Neural progenitor cell (in vitro differentiated cells): ENCODE measurements at regions not wholly inside any gene's neighbourhood (a gene's known extent, or its start where the extent isn't known, plus 50 kb on each side); places are given as distances from the start of the nearest gene placed in this dataset.
"Not testable (repeated sequence)": the region's sequence is repeated elsewhere in the genome, so short reads cannot be mapped to it uniquely, and the experiment has no call there.

Source experiments
- DNase-seq: peaks from one replicate; pipeline ENCODE4 v3.0.0-alpha.2; 2016; ENCODE audit warnings: low spot score
- H2AFZ ChIP-seq: fragments of 200-600 bp; sonication (generic); replicated peaks from 2 replicates; pipeline ENCODE4 v1.6.1; 2016; ENCODE audit warnings: antibody characterized with exemption
- H3F3A ChIP-seq: fragments of 200-600 bp; sonication (generic); 2 replicates; pipeline ENCODE4 v1.6.1; 2016; ENCODE audit warnings: antibody characterized with exemption, low read depth
- H3K27ac ChIP-seq: fragments of 200-600 bp; sonication (generic); 2 replicates; pipeline ENCODE4 v1.5.1; 2016; ENCODE audit warnings: mild to moderate bottlenecking
- H3K27me3 ChIP-seq: fragments of 200-600 bp; sonication (generic); 2 replicates; pipeline ENCODE4 v1.6.1; 2016; ENCODE audit warnings: mild to moderate bottlenecking, moderate library complexity
- H3K36me3 ChIP-seq: fragments of 200-600 bp; sonication (generic); 2 replicates; pipeline ENCODE4 v1.5.1; 2016
- H3K4me1 ChIP-seq: fragments of 200-600 bp; sonication (generic); 2 replicates; pipeline ENCODE4 v1.6.1; 2016; ENCODE audit warnings: mixed run types
- H3K4me2 ChIP-seq: fragments of 200-600 bp; sonication (generic); 2 replicates; pipeline ENCODE4 v1.6.1; 2016
- H3K4me3 ChIP-seq: fragments of 200-600 bp; sonication (generic); 2 replicates; pipeline ENCODE4 v1.5.1; 2016
- H3K79me2 ChIP-seq: fragments of 200-600 bp; sonication (generic); 2 replicates; pipeline ENCODE4 v1.6.1; 2016; ENCODE audit warnings: low read depth
- H3K9ac ChIP-seq: fragments of 200-600 bp; sonication (generic); 2 replicates; pipeline ENCODE4 v1.6.1; 2016
- H3K9me3 ChIP-seq: fragments of 200-600 bp; sonication (generic); 2 replicates; pipeline ENCODE4 v1.5.1; 2016; ENCODE audit warnings: low read depth
- H4K20me1 ChIP-seq: fragments of 200-600 bp; sonication (generic); 2 replicates; pipeline ENCODE4 v1.6.1; 2016; ENCODE audit warnings: low read depth
- H3K27ac Mint-ChIP-seq: 3 replicates; pipeline ENCODE4 v1.8.0; 2021; ENCODE audit warnings: mixed read lengths
- H3K27me3 Mint-ChIP-seq: 2 replicates; pipeline ENCODE4 v1.8.0; 2022; ENCODE audit warnings: low read depth, mild to moderate bottlenecking, inconsistent platforms, moderate library complexity, mixed read lengths; ENCODE audit not compliant: insufficient read depth
- H3K36me3 Mint-ChIP-seq: 3 replicates; pipeline ENCODE4 v1.8.0; 2021; ENCODE audit warnings: mixed read lengths
- H3K4me1 Mint-ChIP-seq: 3 replicates; pipeline ENCODE4 v1.8.0; 2021; ENCODE audit warnings: mixed read lengths
- H3K4me3 Mint-ChIP-seq: 3 replicates; pipeline ENCODE4 v1.8.0; 2021; ENCODE audit warnings: mild to moderate bottlenecking, moderate library complexity, mixed read lengths
- H3K9me3 Mint-ChIP-seq: 3 replicates; pipeline ENCODE4 v1.8.0; 2020; ENCODE audit warnings: mixed read lengths

DNA sequence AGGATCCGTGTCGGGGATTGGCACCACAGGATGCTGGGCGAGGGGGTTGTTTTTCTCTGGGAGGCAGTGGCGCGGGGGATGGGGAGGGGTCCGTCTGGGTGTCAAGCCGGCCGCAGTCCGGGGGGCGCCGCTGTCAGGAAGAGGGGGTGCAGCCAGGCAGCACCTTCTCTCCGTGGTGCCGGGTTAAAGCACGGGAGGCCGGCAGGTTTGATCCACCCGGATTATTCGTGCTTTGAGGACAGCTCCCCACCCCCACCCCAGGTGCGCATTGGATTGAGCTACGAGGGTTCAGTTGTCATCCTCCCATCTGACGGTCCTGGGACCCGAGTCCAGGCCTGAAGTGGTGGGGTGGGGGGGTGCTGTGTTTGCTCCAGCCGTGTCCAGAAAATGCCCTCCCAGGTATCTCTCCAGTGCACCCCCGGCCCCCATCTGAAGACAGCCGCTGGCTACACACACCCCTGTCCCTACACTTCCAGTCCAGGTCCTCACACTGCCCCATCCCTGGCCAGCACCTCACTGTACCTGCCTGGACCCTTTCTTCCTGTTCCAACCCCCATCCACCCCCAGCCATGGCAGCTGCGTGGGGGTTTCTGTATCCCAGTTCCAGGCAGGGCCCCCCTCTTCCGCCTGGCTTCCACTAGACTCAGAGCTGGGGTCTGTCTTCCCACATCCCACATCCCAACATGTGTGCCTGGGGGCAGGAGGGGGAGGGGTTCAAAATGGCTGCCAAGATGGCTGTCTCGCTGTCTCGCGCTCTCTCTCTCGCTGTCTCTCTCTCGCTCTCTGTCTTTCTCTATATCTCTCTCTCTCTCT lies 114.0 kb downstream of the CRLF3 start:
- H2AFZ ChIP-seq, H3K36me3 ChIP-seq, H3K36me3 Mint-ChIP-seq, H3K9me3 ChIP-seq, H3K27me3 Mint-ChIP-seq, H3K9me3 Mint-ChIP-seq, H3K27me3 ChIP-seq, H3K4me1 ChIP-seq: not testable (repeated sequence)
- peaks cover 31% of the 10 kb centered on the region for H3F3A ChIP-seq
- H3K79me2 ChIP-seq, result peaks cover 83% of the 10 kb centered on the region
- H4K20me1 ChIP-seq, result peaks cover 35% of the 10 kb centered on the region
- peak overlapping the region; percentile 99 for H3K4me3 ChIP-seq
- peak overlapping the region; percentile 57 for H3K9ac ChIP-seq
- Mint-ChIP-seq H3K4me3 (peak overlapping the region; percentile 89), H3K4me1 (peaks cover 35% of the 10 kb centered on the region), H3K27ac (peak overlapping the region; percentile 72)
- peak; percentile 42 for DNase-seq
- H3K4me2 ChIP-seq, result peak overlapping the region; percentile 90
- H3K27ac ChIP-seq, result peak overlapping the region; percentile 49

DNA sequence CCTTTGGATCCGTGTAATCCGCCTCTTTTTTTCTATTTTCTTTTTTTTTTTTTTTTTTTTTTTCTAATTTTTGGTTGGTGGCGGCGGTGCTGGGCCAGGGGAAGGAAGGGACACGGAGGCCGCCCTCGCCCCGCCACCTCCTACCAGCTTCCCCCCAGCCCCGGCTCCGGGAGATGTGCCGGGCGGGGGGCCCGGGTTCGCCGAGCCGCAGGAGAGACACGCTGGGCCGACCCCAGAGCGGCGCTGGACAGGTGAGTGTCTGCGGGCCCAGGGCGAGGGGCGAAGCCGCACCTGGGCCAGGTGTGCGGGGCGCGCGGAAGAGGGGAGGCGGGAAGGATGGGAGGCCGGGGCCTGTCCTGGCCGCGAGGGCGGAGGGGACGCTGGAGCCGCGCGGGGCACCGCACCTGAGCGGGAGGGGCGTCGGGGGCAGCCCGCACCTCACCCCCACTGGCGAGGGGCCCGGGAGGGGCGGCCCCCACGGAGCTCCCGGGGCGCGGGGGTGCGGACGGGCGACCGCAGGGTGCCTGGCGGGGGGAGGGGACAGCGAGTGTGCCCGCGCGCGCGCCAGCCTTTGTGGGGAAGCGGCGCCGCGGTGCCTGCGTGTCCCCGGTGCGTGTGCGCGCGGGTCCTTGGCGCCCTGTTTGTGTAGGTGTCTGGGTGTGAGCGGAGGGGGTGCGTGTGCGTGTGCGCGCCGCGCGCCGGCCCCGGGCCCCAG lies 114.8 kb downstream of the CRLF3 start:
- H3K27me3 Mint-ChIP-seq, H3K27ac Mint-ChIP-seq, H3K9me3 Mint-ChIP-seq, H3K36me3 ChIP-seq, H3K27me3 ChIP-seq, H2AFZ ChIP-seq, H3K36me3 Mint-ChIP-seq, H3K9me3 ChIP-seq, H3K4me1 ChIP-seq: not testable (repeated sequence)
- peak; percentile 52 for DNase-seq
- peaks cover 33% of the 10 kb centered on the region for H3K4me1 Mint-ChIP-seq
- H3K27ac ChIP-seq, result peak overlapping the region; percentile 49
- H3K4me3 Mint-ChIP-seq, result peak overlapping the region; percentile 89
- peak overlapping the region; percentile 99 for H3K4me3 ChIP-seq
- peaks cover 79% of the 10 kb centered on the region for H3K79me2 ChIP-seq
- H4K20me1 ChIP-seq, result peaks cover 28% of the 10 kb centered on the region
- H3K4me2 ChIP-seq, result peak overlapping the region; percentile 90
- peak overlapping the region; percentile 52 for H3K9ac ChIP-seq
- peaks cover 26% of the 10 kb centered on the region for H3F3A ChIP-seq

DNA sequence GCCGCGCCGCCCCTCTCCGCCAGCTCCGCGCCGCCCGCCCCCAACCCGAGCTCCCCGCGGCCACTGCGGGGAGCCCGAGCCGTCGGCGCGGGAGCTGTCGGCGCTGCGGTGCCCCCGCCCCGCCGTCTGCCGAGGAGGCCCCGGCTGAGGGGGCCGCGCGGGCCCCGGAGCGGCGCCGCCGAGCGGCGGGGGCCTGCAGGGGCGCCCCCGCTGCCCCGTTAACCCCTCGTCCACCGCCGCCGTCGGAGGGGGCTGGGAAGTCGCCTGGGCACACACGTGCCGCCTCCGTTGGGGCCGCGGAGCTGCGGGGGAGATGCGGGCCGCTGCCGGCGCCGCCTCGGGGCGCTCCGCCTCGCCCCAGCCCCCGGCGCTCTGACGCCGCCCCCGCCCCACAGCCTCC lies 115.4 kb downstream of the CRLF3 start:
- peak overlapping the region; percentile 90 for H3K4me2 ChIP-seq
- H3K36me3 Mint-ChIP-seq, H3K27me3 Mint-ChIP-seq, H3K36me3 ChIP-seq, H3K4me1 ChIP-seq, H3K27me3 ChIP-seq, H3K27ac Mint-ChIP-seq, H3K9me3 Mint-ChIP-seq, H3K4me3 Mint-ChIP-seq, H3K9me3 ChIP-seq, H2AFZ ChIP-seq: not testable (repeated sequence)
- peak; percentile 75 for DNase-seq
- peak overlapping the region; percentile 49 for H3K27ac ChIP-seq
- peak overlapping the region; percentile 52 for H3K9ac ChIP-seq
- H3K79me2 ChIP-seq, result peaks cover 72% of the 10 kb centered on the region
- peak overlapping the region; percentile 99 for H3K4me3 ChIP-seq
- peaks cover 33% of the 10 kb centered on the region for H3K4me1 Mint-ChIP-seq
- peaks cover 21% of the 10 kb centered on the region for H4K20me1 ChIP-seq
- peaks cover 26% of the 10 kb centered on the region for H3F3A ChIP-seq

DNA sequence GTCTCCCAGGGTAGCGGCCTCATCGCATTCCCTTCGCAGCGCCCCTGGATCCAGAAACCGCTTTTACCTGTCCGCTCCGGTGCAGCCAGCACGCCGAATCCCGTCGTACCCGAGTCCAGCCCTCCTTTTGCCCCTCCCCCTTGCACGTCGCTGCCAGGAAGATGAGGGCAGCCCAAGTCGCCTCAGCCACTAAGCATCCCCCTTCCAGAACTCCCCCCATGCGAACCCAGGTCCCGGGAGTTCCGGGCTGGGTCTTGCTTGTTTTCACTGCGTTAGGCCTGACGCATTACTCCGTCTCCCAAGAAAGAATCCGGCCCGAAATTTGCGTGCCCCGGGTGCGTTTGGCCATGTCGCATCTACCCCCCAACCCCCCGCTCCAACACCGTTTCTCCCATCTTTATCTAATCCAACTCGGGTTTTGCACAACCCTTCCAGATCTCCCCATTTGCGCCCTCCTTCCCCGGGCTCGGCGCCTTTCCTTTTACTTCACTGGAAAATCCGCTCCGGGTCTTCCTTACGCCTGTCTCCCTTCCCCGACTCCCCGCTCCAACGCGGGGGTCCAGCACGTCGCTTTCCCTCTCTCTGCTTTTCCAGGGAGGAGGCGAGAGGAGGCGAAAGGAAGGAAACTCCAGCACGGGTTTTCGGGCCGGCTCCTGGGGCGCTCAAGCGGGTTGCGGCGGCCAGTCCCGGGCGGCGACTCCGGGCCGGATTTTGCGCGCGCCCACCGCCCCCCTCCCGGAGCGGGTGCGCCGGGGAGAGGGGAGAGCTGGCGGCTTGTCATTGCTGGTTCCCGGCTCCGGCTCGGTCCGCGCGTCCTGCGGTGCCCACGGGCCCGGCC lies 116.0 kb downstream of the CRLF3 start:
- Histone ChIP-seq H3F3A (peaks cover 20% of the 10 kb centered on the region), H3K27ac (peak overlapping the region; percentile 93), H3K4me3 (peak overlapping the region; percentile 99), H3K4me2 (peak overlapping the region; percentile 68), H4K20me1 (peaks cover 15% of the 10 kb centered on the region), H2AFZ (peak overlapping the region; percentile 77), H3K79me2 (peaks cover 66% of the 10 kb centered on the region)
- H3K9me3 Mint-ChIP-seq, H3K27me3 Mint-ChIP-seq, H3K4me1 ChIP-seq, H3K36me3 ChIP-seq, H3K9ac ChIP-seq, H3K36me3 Mint-ChIP-seq, H3K27me3 ChIP-seq, H3K9me3 ChIP-seq: not testable (repeated sequence)
- Mint-ChIP-seq H3K4me3 (peak overlapping the region; percentile 98), H3K4me1 (peaks cover 30% of the 10 kb centered on the region), H3K27ac (peak overlapping the region; percentile 100)
- DNase-seq, result peak; percentile 97

DNA sequence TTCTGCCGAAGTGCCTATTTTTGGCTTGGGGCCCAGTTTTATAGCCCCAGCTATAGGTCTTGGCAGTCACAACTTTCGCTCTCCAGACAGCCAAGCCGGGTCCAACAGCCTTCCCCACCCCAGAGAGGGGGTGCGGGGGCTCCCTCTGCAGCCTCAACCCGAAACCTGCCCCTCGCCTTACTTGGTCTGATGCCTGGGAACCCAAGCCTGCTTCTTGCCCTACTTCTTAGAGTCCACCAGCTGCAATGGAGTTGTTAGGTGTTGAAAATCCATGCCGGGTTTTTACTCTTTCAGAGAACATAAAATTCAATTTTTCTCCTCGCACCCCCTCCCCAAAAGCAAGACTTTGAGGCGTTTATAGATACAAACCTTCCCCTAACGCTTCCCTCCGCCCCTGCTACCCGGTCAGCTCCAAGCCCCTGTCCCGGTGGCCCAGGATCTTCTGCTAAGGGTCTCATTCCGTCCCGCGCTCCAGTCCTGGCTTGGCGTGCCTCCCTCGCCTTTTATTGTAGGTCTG lies 116.7 kb downstream of the CRLF3 start:
- peaks cover 12% of the 10 kb centered on the region for H4K20me1 ChIP-seq
- Mint-ChIP-seq H3K27ac (peak overlapping the region; percentile 100), H3K4me3 (peak overlapping the region; percentile 98), H3K4me1 (peaks cover 29% of the 10 kb centered on the region)
- not testable (repeated sequence) for H3K36me3 ChIP-seq, H3K27me3 Mint-ChIP-seq, H3K36me3 Mint-ChIP-seq, H3K9me3 ChIP-seq, DNase-seq, H3K9me3 Mint-ChIP-seq, H3K4me1 ChIP-seq, H3K27me3 ChIP-seq, H3K9ac ChIP-seq
- peaks cover 59% of the 10 kb centered on the region for H3K79me2 ChIP-seq
- H3F3A ChIP-seq, result peaks cover 19% of the 10 kb centered on the region
- H3K4me3 ChIP-seq, result peak overlapping the region; percentile 99
- peak overlapping the region; percentile 77 for H2AFZ ChIP-seq
- peak overlapping the region; percentile 93 for H3K27ac ChIP-seq
- H3K4me2 ChIP-seq, result peak overlapping the region; percentile 68

DNA sequence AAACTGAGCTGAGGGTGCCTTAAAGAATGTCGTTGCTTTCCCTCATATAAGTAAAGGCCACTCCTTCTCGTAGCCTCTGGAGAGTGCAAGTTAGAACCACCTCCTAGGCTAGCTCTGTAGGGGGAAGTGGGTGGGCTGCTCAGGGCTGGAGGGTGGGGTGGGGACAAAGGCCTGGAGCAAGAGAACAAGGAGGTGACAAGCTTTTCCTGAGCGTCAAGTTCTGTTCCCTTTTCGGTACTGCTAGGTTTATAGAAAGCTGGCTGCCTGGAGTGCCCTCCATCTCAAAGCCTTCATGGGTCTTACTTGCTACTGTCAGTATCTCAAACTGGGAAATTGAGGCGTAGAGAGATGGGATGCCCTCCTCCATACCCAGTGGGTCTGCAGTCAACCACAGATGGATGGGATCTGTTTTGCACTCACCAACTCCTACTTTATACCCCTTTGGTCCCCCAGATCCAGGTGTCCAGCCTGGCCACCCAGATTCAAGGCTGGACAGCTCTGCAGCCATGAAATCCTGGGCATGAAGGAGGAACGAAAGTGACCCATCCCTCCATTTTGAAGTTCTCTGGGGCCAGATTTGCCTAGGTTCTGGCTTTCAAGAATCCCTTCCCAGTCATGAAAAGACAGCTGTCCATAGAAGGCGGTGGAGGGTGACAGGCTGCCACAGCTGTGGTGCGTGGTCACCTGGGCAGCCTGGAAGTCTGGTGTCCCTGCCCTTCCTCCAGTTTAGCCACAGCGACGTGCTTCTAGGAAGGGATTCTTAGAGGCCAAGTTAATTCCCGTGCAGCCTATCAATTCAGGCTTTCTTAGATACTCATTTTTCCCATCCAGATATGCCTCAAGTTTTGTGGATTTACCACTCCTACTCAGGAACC lies 117.8 kb downstream of the CRLF3 start:
- peak overlapping the region; percentile 100 for H3K27ac Mint-ChIP-seq
- H3K79me2 ChIP-seq, result peaks cover 48% of the 10 kb centered on the region

DNA sequence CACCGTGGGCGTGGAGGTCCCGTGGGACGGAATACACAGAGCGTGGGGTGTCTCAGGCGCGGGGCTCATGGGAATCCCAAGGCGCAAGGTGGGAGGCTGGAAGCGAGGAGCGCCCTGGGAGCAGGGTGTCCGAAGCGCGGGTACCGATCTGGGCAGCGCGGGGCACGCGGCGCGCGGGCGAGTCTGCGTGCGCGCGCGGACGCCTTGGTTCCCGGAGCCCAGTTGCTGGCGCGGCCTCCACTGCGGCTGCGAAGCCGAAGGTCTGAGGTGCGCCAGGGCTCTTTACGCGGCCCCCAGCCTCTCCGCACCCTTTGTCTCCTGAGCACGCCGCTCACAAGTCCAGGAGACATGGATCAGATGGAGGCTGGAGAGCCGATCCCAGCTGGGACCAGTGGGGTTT lies 118.5 kb downstream of the CRLF3 start:
- not testable (repeated sequence) for H3K9ac ChIP-seq, H3K4me2 ChIP-seq, H3K36me3 ChIP-seq, H2AFZ ChIP-seq, DNase-seq, H3K27me3 Mint-ChIP-seq, H3K36me3 Mint-ChIP-seq, H3K4me3 ChIP-seq, H4K20me1 ChIP-seq, H3K27me3 ChIP-seq, H3K9me3 ChIP-seq, H3K27ac ChIP-seq, H3K9me3 Mint-ChIP-seq
- H3K4me1 Mint-ChIP-seq, result peaks cover 25% of the 10 kb centered on the region
- Histone ChIP-seq H3K4me1 (peaks cover 11% of the 10 kb centered on the region), H3K79me2 (peaks cover 42% of the 10 kb centered on the region), H3F3A (peaks cover 27% of the 10 kb centered on the region)
- H3K4me3 Mint-ChIP-seq, result peak overlapping the region; percentile 43
- peak overlapping the region; percentile 21 for H3K27ac Mint-ChIP-seq

More for the DNA sequence above, 117.8 kb downstream of the CRLF3 start:
- H3K4me2 ChIP-seq, result peak overlapping the region; percentile 68
- H3K27ac ChIP-seq, H3K9ac ChIP-seq, H3K9me3 Mint-ChIP-seq, H3K36me3 ChIP-seq, H3K9me3 ChIP-seq, H2AFZ ChIP-seq, H3K4me1 ChIP-seq, H3K36me3 Mint-ChIP-seq, H3K27me3 ChIP-seq, DNase-seq, H3K27me3 Mint-ChIP-seq: not testable (repeated sequence)
- H4K20me1 ChIP-seq, result peaks cover 12% of the 10 kb centered on the region
- H3F3A ChIP-seq, result peaks cover 20% of the 10 kb centered on the region
- peak overlapping the region; percentile 99 for H3K4me3 ChIP-seq
- peak overlapping the region; percentile 98 for H3K4me3 Mint-ChIP-seq
- H3K4me1 Mint-ChIP-seq, result peaks cover 27% of the 10 kb centered on the region
